Astrocyte (in vitro differentiated cells and primary cell): ENCODE measurements at regions not wholly inside any gene's neighbourhood (a gene's known extent, or its start where the extent isn't known, plus 50 kb on each side); places are given as distances from the start of the nearest gene placed in this dataset.

ENCODE experiments used
- DNase-seq: peaks from one replicate; pipeline ENCODE4 v3.0.0-alpha.2; 2010; ENCODE audit warnings: low read depth
- FAIRE-seq: peaks from 2 replicates; lab custom pipeline; 2011; peaks lifted over from hg19 to GRCh38; lab: Jason Lieb, UNC
- H2AFZ ChIP-seq: 2 replicates; pipeline ENCODE4 v1.6.0; 2012; ENCODE audit warnings: low read depth, low read length, inconsistent platforms
- H3K27ac ChIP-seq: 2 replicates; pipeline ENCODE4 v1.5.1; 2011; ENCODE audit warnings: low read depth, low read length, inconsistent platforms
- H3K27me3 ChIP-seq: 2 replicates; pipeline ENCODE4 v1.6.0; 2011; ENCODE audit warnings: low read length, inconsistent platforms; ENCODE audit not compliant: insufficient read depth
- H3K36me3 ChIP-seq: 2 replicates; pipeline ENCODE4 v1.5.1; 2011; ENCODE audit warnings: low read length, inconsistent platforms; ENCODE audit not compliant: insufficient read depth
- H3K4me1 ChIP-seq: 2 replicates; pipeline ENCODE4 v1.5.1; 2011; ENCODE audit warnings: low read length, inconsistent platforms; ENCODE audit not compliant: insufficient read depth
- H3K4me2 ChIP-seq: 2 replicates; pipeline ENCODE4 v1.6.0; 2012; ENCODE audit warnings: low read length, inconsistent platforms
- H3K4me3 ChIP-seq: 2 replicates; pipeline ENCODE4 v1.5.1; 2011; ENCODE audit warnings: low read depth, mild to moderate bottlenecking, low read length, inconsistent platforms; ENCODE audit not compliant: insufficient read depth
- H3K79me2 ChIP-seq: 2 replicates; pipeline ENCODE4 v1.6.0; 2012; ENCODE audit warnings: mild to moderate bottlenecking, low read length, inconsistent platforms; ENCODE audit not compliant: insufficient read depth
- H3K9ac ChIP-seq: 2 replicates; pipeline ENCODE4 v1.6.0; 2012; ENCODE audit warnings: mild to moderate bottlenecking, low read length, inconsistent platforms
- H3K9me3 ChIP-seq: 2 replicates; pipeline ENCODE4 v1.5.1; 2012; ENCODE audit warnings: low read depth, mild to moderate bottlenecking, low read length, inconsistent platforms; ENCODE audit not compliant: insufficient read depth
- H4K20me1 ChIP-seq: 2 replicates; pipeline ENCODE4 v1.6.0; 2012; ENCODE audit warnings: low read length, inconsistent platforms; ENCODE audit not compliant: insufficient read depth
- H3K27ac Mint-ChIP-seq: one replicate; pipeline ENCODE4 v1.8.0; 2021; ENCODE audit warnings: mild to moderate bottlenecking, mixed read lengths; ENCODE audit not compliant: unreplicated experiment
- H3K27me3 Mint-ChIP-seq: one replicate; pipeline ENCODE4 v1.8.0; 2021; ENCODE audit warnings: low read depth, mixed read lengths; ENCODE audit not compliant: unreplicated experiment
- H3K36me3 Mint-ChIP-seq: one replicate; pipeline ENCODE4 v1.8.0; 2021; ENCODE audit warnings: low read depth, mixed read lengths; ENCODE audit not compliant: unreplicated experiment
- H3K4me1 Mint-ChIP-seq: one replicate; pipeline ENCODE4 v1.8.0; 2021; ENCODE audit warnings: low read depth, mixed read lengths; ENCODE audit not compliant: unreplicated experiment
- H3K4me3 Mint-ChIP-seq: one replicate; pipeline ENCODE4 v1.8.0; 2021; ENCODE audit warnings: mild to moderate bottlenecking, moderate library complexity, mixed read lengths; ENCODE audit not compliant: unreplicated experiment
- H3K9me3 Mint-ChIP-seq: one replicate; pipeline ENCODE4 v1.8.0; 2021; ENCODE audit warnings: mild to moderate bottlenecking, mixed read lengths; ENCODE audit not compliant: unreplicated experiment
- EZH2 ChIP-seq: IDR thresholded peaks from 2 replicates; pipeline ENCODE4 v1.6.1; 2012; ENCODE audit warnings: mild to moderate bottlenecking, low read length, inconsistent platforms; ENCODE audit not compliant: insufficient read depth
- TF ChIP-seq, protein P1 (sequence below): IDR thresholded peaks from 2 replicates; pipeline ENCODE4 v1.5.1; 2011; ENCODE audit warnings: low read depth, mild to moderate bottlenecking, inconsistent platforms, low read length, moderate library complexity; ENCODE audit not compliant: insufficient read depth

DNA sequence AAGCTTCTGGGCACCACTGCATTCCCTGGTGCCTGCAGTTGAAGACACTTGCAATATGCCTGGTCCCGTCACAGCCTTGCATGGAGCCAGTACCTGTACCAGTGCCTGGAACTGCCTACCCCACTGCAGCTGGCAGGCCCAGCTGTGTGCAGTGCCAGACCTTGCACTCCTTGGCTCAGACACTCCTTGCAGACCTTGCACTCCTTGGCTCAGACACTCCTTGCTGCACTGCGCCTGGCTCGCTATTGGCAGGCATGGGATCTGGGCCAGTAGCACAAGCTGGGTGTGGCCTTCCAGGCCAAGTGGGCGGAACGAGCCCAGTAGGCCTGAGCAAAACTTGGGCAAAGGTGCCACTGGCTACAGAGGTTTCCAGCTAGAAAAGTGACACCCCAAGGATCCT is 1189.1 kb downstream of the GRIK2 start:
- no peaks in the 10 kb centered on the region for H3K27me3 Mint-ChIP-seq
- DNase-seq (no peak), FAIRE-seq (no peak)
- H3K4me3 ChIP-seq, result no peak overlapping the region
- H3K9me3 Mint-ChIP-seq, result peaks cover 6% of the 10 kb centered on the region
- H3K4me2 ChIP-seq, result no peak overlapping the region
- no peak overlapping the region for H3K9ac ChIP-seq
- no peaks in the 10 kb centered on the region for H3K27me3 ChIP-seq
- H3K36me3 ChIP-seq, result no peaks in the 10 kb centered on the region
- H4K20me1 ChIP-seq, result no peaks in the 10 kb centered on the region
- H3K9me3 ChIP-seq, result peaks cover 4% of the 10 kb centered on the region
- H3K4me1 Mint-ChIP-seq, result no peaks in the 10 kb centered on the region
- no peak overlapping the region for H3K4me3 Mint-ChIP-seq
- TF ChIP-seq EZH2, result no peak
- TF ChIP-seq, protein P1, sequence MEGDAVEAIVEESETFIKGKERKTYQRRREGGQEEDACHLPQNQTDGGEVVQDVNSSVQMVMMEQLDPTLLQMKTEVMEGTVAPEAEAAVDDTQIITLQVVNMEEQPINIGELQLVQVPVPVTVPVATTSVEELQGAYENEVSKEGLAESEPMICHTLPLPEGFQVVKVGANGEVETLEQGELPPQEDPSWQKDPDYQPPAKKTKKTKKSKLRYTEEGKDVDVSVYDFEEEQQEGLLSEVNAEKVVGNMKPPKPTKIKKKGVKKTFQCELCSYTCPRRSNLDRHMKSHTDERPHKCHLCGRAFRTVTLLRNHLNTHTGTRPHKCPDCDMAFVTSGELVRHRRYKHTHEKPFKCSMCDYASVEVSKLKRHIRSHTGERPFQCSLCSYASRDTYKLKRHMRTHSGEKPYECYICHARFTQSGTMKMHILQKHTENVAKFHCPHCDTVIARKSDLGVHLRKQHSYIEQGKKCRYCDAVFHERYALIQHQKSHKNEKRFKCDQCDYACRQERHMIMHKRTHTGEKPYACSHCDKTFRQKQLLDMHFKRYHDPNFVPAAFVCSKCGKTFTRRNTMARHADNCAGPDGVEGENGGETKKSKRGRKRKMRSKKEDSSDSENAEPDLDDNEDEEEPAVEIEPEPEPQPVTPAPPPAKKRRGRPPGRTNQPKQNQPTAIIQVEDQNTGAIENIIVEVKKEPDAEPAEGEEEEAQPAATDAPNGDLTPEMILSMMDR, result no peak
- H3K36me3 Mint-ChIP-seq, result no peaks in the 10 kb centered on the region
- no peaks in the 10 kb centered on the region for H3K79me2 ChIP-seq
- H3K27ac Mint-ChIP-seq, result no peak overlapping the region
- H2AFZ ChIP-seq, result no peak overlapping the region
- no peaks in the 10 kb centered on the region for H3K4me1 ChIP-seq
- no peak overlapping the region for H3K27ac ChIP-seq

DNA sequence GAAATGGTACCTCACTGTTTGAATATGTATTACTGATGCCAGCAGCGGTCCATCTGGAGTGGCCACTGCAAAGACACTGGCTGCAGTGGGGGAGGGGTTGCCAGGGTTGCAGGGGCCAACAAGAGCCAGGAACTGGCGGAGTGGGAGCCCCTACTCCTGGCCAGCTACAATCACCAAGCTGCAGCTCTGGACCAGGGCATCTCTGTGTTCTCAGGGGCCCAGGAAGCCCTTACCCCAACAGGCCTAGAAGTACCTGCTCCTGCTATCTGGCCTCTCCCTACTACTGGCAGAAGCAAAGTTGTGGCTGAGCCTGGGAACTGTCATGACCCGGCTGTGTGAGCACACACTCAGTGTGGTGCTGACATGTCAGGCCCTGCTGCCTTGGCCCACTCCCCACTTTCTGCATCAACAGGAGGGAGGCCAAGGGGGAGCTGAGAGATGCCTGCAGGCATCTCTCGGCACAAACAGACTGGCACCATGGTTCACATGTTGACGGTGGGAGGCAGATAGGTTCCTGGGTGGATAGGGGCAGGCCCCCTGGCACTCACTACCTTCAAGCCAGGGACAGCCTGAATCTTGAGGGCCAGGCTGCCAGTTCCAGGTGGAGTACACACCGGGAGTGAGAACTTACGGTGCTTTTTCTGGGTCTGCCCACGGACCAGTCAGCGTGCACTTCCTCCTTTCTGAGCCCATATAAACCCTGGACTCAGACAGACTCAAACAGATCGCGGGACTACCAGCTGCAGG is 1188.0 kb downstream of the GRIK2 start:
- no peak for DNase-seq
- Histone ChIP-seq H3K36me3 (no peaks in the 10 kb centered on the region), H3K4me2 (no peak overlapping the region), H3K27ac (no peak overlapping the region), H3K79me2 (no peaks in the 10 kb centered on the region), H3K27me3 (no peaks in the 10 kb centered on the region), H3K9ac (no peak overlapping the region), H3K4me3 (no peak overlapping the region), H3K9me3 (peaks cover 4% of the 10 kb centered on the region), H3K4me1 (no peaks in the 10 kb centered on the region), H4K20me1 (no peaks in the 10 kb centered on the region), H2AFZ (no peak overlapping the region)
- Mint-ChIP-seq H3K9me3 (peaks cover 6% of the 10 kb centered on the region), H3K4me3 (no peak overlapping the region), H3K36me3 (no peaks in the 10 kb centered on the region), H3K4me1 (no peaks in the 10 kb centered on the region), H3K27me3 (no peaks in the 10 kb centered on the region), H3K27ac (no peak overlapping the region)
- FAIRE-seq, result no peak
- no peak for TF ChIP-seq EZH2
- TF ChIP-seq, protein P1, result no peak

DNA sequence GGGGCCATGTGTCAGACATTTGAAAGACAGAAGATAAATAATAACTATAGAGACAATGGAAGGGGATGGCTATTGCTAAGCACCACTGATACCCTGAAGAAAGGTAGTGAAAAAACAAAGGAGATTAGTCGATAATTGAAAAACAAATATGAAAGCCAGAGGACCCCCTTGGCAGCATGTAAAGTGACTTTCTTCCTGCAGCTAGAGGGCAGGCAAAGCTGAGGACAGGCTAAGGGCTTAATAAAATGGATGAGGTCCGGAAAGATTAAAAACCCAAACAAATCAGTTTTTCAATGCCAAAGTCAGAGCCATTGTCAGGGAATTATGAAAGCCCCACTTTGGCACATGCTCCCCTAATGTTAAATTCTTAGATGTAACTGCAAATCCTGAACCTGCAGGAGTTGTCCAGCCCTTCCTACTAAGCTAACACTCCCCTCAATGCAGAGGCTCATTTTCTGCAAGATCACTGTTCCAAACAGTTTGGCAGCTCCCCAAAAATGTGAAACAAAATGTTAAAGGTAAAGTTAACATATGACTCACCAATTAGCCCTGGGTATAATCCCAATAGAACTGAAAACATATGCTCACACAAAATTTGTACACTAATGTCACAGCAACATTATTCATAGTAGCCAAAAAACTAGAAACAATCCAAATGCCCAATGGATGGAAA is 1177.9 kb downstream of the GRIK2 start:
- Histone ChIP-seq H3K4me2 (no peak overlapping the region), H3K9me3 (no peaks in the 10 kb centered on the region), H3K27ac (no peak overlapping the region), H2AFZ (no peak overlapping the region), H3K27me3 (no peaks in the 10 kb centered on the region), H3K9ac (no peak overlapping the region), H3K4me1 (no peaks in the 10 kb centered on the region), H3K4me3 (no peak overlapping the region), H3K79me2 (no peaks in the 10 kb centered on the region), H4K20me1 (no peaks in the 10 kb centered on the region), H3K36me3 (no peaks in the 10 kb centered on the region)
- Mint-ChIP-seq H3K4me3 (no peak overlapping the region), H3K36me3 (no peaks in the 10 kb centered on the region), H3K27ac (no peak overlapping the region), H3K27me3 (no peaks in the 10 kb centered on the region), H3K4me1 (no peaks in the 10 kb centered on the region), H3K9me3 (no peaks in the 10 kb centered on the region)
- no peak for TF ChIP-seq EZH2
- TF ChIP-seq, protein P1, result no peak
- FAIRE-seq (no peak), DNase-seq (no peak)
